Esophagus squamous epithelium (tissue), 4 donors: ENCODE measurements at regions not wholly inside any gene's neighbourhood (a gene's known extent, or its start where the extent isn't known, plus 50 kb on each side); places are given as distances from the start of the nearest gene placed in this dataset.

Source experiments
- CTCF ChIP-seq, 6 experiments: fragments of 450-650 bp in 4 of 6; fragments of 200-600 bp in 2 of 6; sonication (generic) in 2 of 6; IDR thresholded peaks; one replicate each; pipeline ENCODE4 v1.5.1; 2016 to 2019; ENCODE audit warnings: antibody characterized with exemption in 6 of 6, mild to moderate bottlenecking in 4 of 6, moderate library complexity in 4 of 6
- POLR2A ChIP-seq, 4 donors: fragments of 450-650 bp; IDR thresholded peaks; one replicate each; pipeline ENCODE4 v1.6.1; 2017; ENCODE audit warnings: antibody characterized with exemption in 4 of 4, mild to moderate bottlenecking in 4 of 4, moderate library complexity in 3 of 4

DNA sequence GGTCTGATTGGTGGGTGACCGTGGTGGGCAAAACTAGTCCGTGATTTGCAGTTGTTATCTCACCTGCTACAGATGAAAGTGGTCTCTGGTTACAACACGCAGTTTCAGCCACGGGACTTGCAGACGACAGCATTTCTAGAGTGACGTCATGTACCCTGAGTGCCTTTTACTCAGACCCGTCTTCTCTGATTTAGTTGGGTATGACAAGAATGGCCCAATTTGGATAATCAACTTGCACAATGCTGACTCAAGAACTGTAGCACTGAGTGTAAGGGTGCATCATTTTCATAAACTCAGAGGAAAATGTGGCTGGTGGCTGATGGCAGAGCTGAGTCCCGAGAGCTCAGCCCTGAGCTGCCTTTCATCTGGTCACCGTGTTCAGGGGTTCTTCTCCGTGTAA, 281.4 kb upstream of the FRG1 start:
- no peak for TF ChIP-seq CTCF (IDR thresholded peaks at IDR 0.05)
- no peak for TF ChIP-seq POLR2A (IDR thresholded peaks at IDR 0.05)
